Muscle layer of duodenum (tissue), 2 donors: ENCODE measurements at regions not wholly inside any gene's neighbourhood (a gene's known extent, or its start where the extent isn't known, plus 50 kb on each side); places are given as distances from the start of the nearest gene placed in this dataset.
"Not testable (repeated sequence)": the region's sequence is repeated elsewhere in the genome, so short reads cannot be mapped to it uniquely, and the experiment has no call there.

Source experiments
- H3K27ac ChIP-seq: one replicate; pipeline ENCODE4 v1.7.0; 2013; ENCODE audit warnings: mild to moderate bottlenecking, low read length
- H3K27me3 ChIP-seq: one replicate; pipeline ENCODE4 v1.7.0; 2013; ENCODE audit warnings: low read depth, mild to moderate bottlenecking, control low read depth, low read length
- H3K36me3 ChIP-seq, 2 donors: one replicate each; pipeline ENCODE4 v1.7.0; 2013; ENCODE audit warnings: low read length in 2 of 2, control low read depth in 1 of 2, mild to moderate bottlenecking in 1 of 2; ENCODE audit not compliant: insufficient read depth in 2 of 2, control insufficient read depth in 1 of 2
- H3K4me1 ChIP-seq, 2 donors: one replicate each; pipeline ENCODE4 v1.7.0; 2013; ENCODE audit warnings: low read length in 2 of 2, mild to moderate bottlenecking in 2 of 2, control low read depth in 1 of 2, moderate library complexity in 1 of 2; ENCODE audit not compliant: insufficient read depth in 2 of 2, control insufficient read depth in 1 of 2
- H3K4me3 ChIP-seq, 2 donors: one replicate each; pipeline ENCODE4 v1.7.0; 2013; ENCODE audit warnings: low read length in 2 of 2, low read depth in 1 of 2, mild to moderate bottlenecking in 1 of 2
- H3K9me3 ChIP-seq, 2 donors: one replicate each; pipeline ENCODE4 v1.7.0; 2013; ENCODE audit warnings: low read length in 2 of 2, control low read depth in 1 of 2, mild to moderate bottlenecking in 1 of 2; ENCODE audit not compliant: control insufficient read depth in 1 of 2
- donor health status: healthy.

GRCh38 chr5:143642791-143643190 is 169.2 kb upstream of the HMHB1 start:
- Histone ChIP-seq H3K4me3 (no peak overlapping the region), H3K36me3 (no peaks in the 10 kb centered on the region), H3K27ac (no peak overlapping the region), H3K4me1 (no peaks in the 10 kb centered on the region), H3K9me3 (no peaks in the 10 kb centered on the region), H3K27me3 (no peaks in the 10 kb centered on the region)

GRCh38 chr5:143641549-143642355 is 170.2 kb upstream of the HMHB1 start:
- Histone ChIP-seq H3K36me3 (no peaks in the 10 kb centered on the region), H3K27me3 (no peaks in the 10 kb centered on the region), H3K9me3 (no peaks in the 10 kb centered on the region), H3K4me1 (peaks cover 0 to 4% of the 10 kb centered on the region in 2 donors), H3K4me3 (no peak overlapping the region), H3K27ac (no peak overlapping the region)

- Histone ChIP-seq H3K27ac (no peak overlapping the region), H3K4me3 (no peak overlapping the region), H3K4me1 (peaks cover 0 to 14% of the 10 kb centered on the region in 2 donors), H3K9me3 (no peaks in the 10 kb centered on the region), H3K27me3 (no peaks in the 10 kb centered on the region), H3K36me3 (no peaks in the 10 kb centered on the region)
Observed at GRCh38 chr5:143638654-143639053, 173.3 kb upstream of the HMHB1 start.

- Histone ChIP-seq H3K27ac (no peak overlapping the region), H3K9me3 (no peaks in the 10 kb centered on the region), H3K4me3 (no peak overlapping the region)
Observed at GRCh38 chr5:143636931-143637528, 174.9 kb upstream of the HMHB1 start.

GRCh38 chr5:143635888-143636287 is 176.1 kb upstream of the HMHB1 start:
- H3K27ac ChIP-seq, result no peak overlapping the region
- no peaks in the 10 kb centered on the region for H3K9me3 ChIP-seq
- no peaks in the 10 kb centered on the region for H3K36me3 ChIP-seq
- H3K4me1 ChIP-seq, result peaks cover 0 to 14% of the 10 kb centered on the region in 2 donors
- no peaks in the 10 kb centered on the region for H3K27me3 ChIP-seq
- no peak overlapping the region for H3K4me3 ChIP-seq

More at GRCh38 chr5:143636931-143637528, 174.9 kb upstream of the HMHB1 start:
- Histone ChIP-seq H3K27me3 (no peaks in the 10 kb centered on the region), H3K4me1 (peaks cover 0 to 14% of the 10 kb centered on the region in 2 donors), H3K36me3 (no peaks in the 10 kb centered on the region)

- Histone ChIP-seq H3K4me3 (no peak overlapping the region), H3K4me1 (peaks cover 0 to 14% of the 10 kb centered on the region in 2 donors), H3K27ac (no peak overlapping the region), H3K9me3 (no peaks in the 10 kb centered on the region), H3K36me3 (no peaks in the 10 kb centered on the region), H3K27me3 (no peaks in the 10 kb centered on the region)
Observed at GRCh38 chr5:143635146-143635752, 176.7 kb upstream of the HMHB1 start.

- no peaks in the 10 kb centered on the region for H3K27me3 ChIP-seq
- H3K9me3 ChIP-seq, result no peaks in the 10 kb centered on the region
Observed at GRCh38 chr5:143634689-143635088, 177.3 kb upstream of the HMHB1 start.

GRCh38 chr5:143629871-143630659 is 181.9 kb upstream of the HMHB1 start:
- Histone ChIP-seq H3K9me3 (no peaks in the 10 kb centered on the region), H3K36me3 (no peaks in the 10 kb centered on the region), H3K27ac (no peak overlapping the region), H3K4me1 (no peaks in the 10 kb centered on the region), H3K27me3 (no peaks in the 10 kb centered on the region), H3K4me3 (no peak overlapping the region)

More at GRCh38 chr5:143634689-143635088, 177.3 kb upstream of the HMHB1 start:
- peaks cover 0 to 14% of the 10 kb centered on the region in 2 donors for H3K4me1 ChIP-seq
- H3K4me3 ChIP-seq, result no peak overlapping the region
- no peaks in the 10 kb centered on the region for H3K36me3 ChIP-seq
- no peak overlapping the region for H3K27ac ChIP-seq

GRCh38 chr5:143625048-143625447 is 186.9 kb upstream of the HMHB1 start:
- H3K4me3 ChIP-seq, H3K9me3 ChIP-seq, H3K36me3 ChIP-seq, H3K4me1 ChIP-seq, H3K27me3 ChIP-seq, H3K27ac ChIP-seq: not testable (repeated sequence)

GRCh38 chr5:143624465-143624864 is 187.5 kb upstream of the HMHB1 start:
- H3K27me3 ChIP-seq, result no peaks in the 10 kb centered on the region

GRCh38 chr5:143619040-143619439 is 192.9 kb upstream of the HMHB1 start:
- H3K4me3 ChIP-seq, result no peak overlapping the region
- H3K27ac ChIP-seq, result no peak overlapping the region
- H3K27me3 ChIP-seq, result no peaks in the 10 kb centered on the region
- no peaks in the 10 kb centered on the region for H3K36me3 ChIP-seq
- H3K4me1 ChIP-seq, result no peaks in the 10 kb centered on the region
- no peaks in the 10 kb centered on the region for H3K9me3 ChIP-seq

More at GRCh38 chr5:143624465-143624864, 187.5 kb upstream of the HMHB1 start:
- H3K9me3 ChIP-seq, result no peaks in the 10 kb centered on the region
- H3K4me3 ChIP-seq, result no peak overlapping the region
- no peak overlapping the region for H3K27ac ChIP-seq
- H3K4me1 ChIP-seq, result no peaks in the 10 kb centered on the region
- H3K36me3 ChIP-seq, result no peaks in the 10 kb centered on the region
